NB4 (cell line): ENCODE measurements at regions not wholly inside any gene's neighbourhood (a gene's known extent, or its start where the extent isn't known, plus 50 kb on each side); places are given as distances from the start of the nearest gene placed in this dataset.

ENCODE experiments used
- DNase-seq: peaks from one replicate; pipeline ENCODE4 v3.0.0; 2010; ENCODE audit warnings: low read depth
- H3K4me3 ChIP-seq: one replicate; pipeline ENCODE4 v1.5.1; 2011; ENCODE audit warnings: mild to moderate bottlenecking, low read depth, low read length, moderate library complexity
- CTCF ChIP-seq: IDR thresholded peaks from one replicate; pipeline ENCODE4 v1.5.1; 2012; ENCODE audit warnings: low read depth, low read length
- MAX ChIP-seq: IDR thresholded peaks from 2 replicates; pipeline ENCODE4 v1.6.1; 2011; ENCODE audit warnings: low read depth, low read length
- MYC ChIP-seq: IDR thresholded peaks from 2 replicates; pipeline ENCODE4 v1.6.1; 2011; ENCODE audit warnings: low read depth, low read length
- POLR2A ChIP-seq: IDR thresholded peaks from 2 replicates; pipeline ENCODE4 v1.6.1; 2011; ENCODE audit warnings: mild to moderate bottlenecking; ENCODE audit not compliant: insufficient read length; ENCODE audit errors: extremely low read depth

GRCh38 chr21:22609802-22610201 is 1611.6 kb downstream of the NCAM2 start:
- DNase-seq, result no peak
- H3K4me3 ChIP-seq, result no peak overlapping the region

GRCh38 chr21:22627911-22628310 is 1629.7 kb downstream of the NCAM2 start:
- H3K4me3 ChIP-seq, result no peak overlapping the region
- TF ChIP-seq MYC (no peak), MAX (no peak), CTCF (no peak), POLR2A (no peak)
- DNase-seq, result no peak

More at GRCh38 chr21:22609802-22610201, 1611.6 kb downstream of the NCAM2 start:
- TF ChIP-seq MAX, result no peak
- no peak for TF ChIP-seq MYC
- no peak for TF ChIP-seq CTCF

- TF ChIP-seq MYC (no peak), MAX (no peak), CTCF (no peak), POLR2A (no peak)
- no peak overlapping the region for H3K4me3 ChIP-seq
- DNase-seq, result no peak
Observed at GRCh38 chr21:22630953-22631465, 1632.8 kb downstream of the NCAM2 start.

- H3K4me3 ChIP-seq, result no peak overlapping the region
- DNase-seq, result no peak
- TF ChIP-seq MYC (no peak), POLR2A (no peak), MAX (no peak), CTCF (no peak)
Observed at GRCh38 chr21:22632176-22632575, 1634.0 kb downstream of the NCAM2 start.

GRCh38 chr21:22649246-22649645 is 1651.0 kb downstream of the NCAM2 start:
- H3K4me3 ChIP-seq, result no peak overlapping the region
- no peak for TF ChIP-seq MYC
- no peak for TF ChIP-seq MAX
- TF ChIP-seq CTCF, result no peak
- no peak for TF ChIP-seq POLR2A
- no peak for DNase-seq
